Neuronal stem cell (in vitro differentiated cells): ENCODE measurements at regions not wholly inside any gene's neighbourhood (a gene's known extent, or its start where the extent isn't known, plus 50 kb on each side); places are given as distances from the start of the nearest gene placed in this dataset.
A peak's percentile ranks its signal among the peaks of the same experiment; 100 is the strongest.

Experiments
- DNase-seq: peaks from one replicate; pipeline ENCODE4 v3.0.0-alpha.2; 2013; ENCODE audit warnings: low spot score
- H2AFZ ChIP-seq: one replicate; pipeline ENCODE4 v1.6.1; 2013; ENCODE audit warnings: mild to moderate bottlenecking, low read length, inconsistent platforms
- H2AK5ac ChIP-seq: 2 replicates; pipeline ENCODE4 v1.6.1; 2013; ENCODE audit warnings: low read depth, mild to moderate bottlenecking, inconsistent platforms, low read length, moderate library complexity, mixed read lengths
- H2BK120ac ChIP-seq: 2 replicates; pipeline ENCODE4 v1.6.1; 2013; ENCODE audit warnings: low read depth, mild to moderate bottlenecking, inconsistent platforms, low read length, moderate library complexity, mixed read lengths
- H2BK12ac ChIP-seq: one replicate; pipeline ENCODE4 v1.6.1; 2013; ENCODE audit warnings: low read length, inconsistent platforms
- H2BK15ac ChIP-seq: 2 replicates; pipeline ENCODE4 v1.6.1; 2013; ENCODE audit warnings: mild to moderate bottlenecking, low read length, inconsistent platforms, mixed read lengths
- H2BK5ac ChIP-seq: one replicate; pipeline ENCODE4 v1.6.1; 2013; ENCODE audit warnings: inconsistent platforms, mild to moderate bottlenecking, low read length, moderate library complexity
- H3K14ac ChIP-seq: one replicate; pipeline ENCODE4 v1.6.1; 2013; ENCODE audit warnings: low read length, inconsistent platforms
- H3K18ac ChIP-seq: 2 replicates; pipeline ENCODE4 v1.6.1; 2013; ENCODE audit warnings: low read length, inconsistent platforms
- H3K23ac ChIP-seq: 2 replicates; pipeline ENCODE4 v1.6.1; 2013; ENCODE audit warnings: low read depth, mild to moderate bottlenecking, mixed read lengths, low read length, inconsistent platforms; ENCODE audit not compliant: poor library complexity
- H3K27ac ChIP-seq: replicated peaks from 3 replicates; pipeline ENCODE4 v1.5.1; 2013; ENCODE audit warnings: low read length, inconsistent platforms
- H3K27me3 ChIP-seq, 3 experiments: 2 replicates each; pipeline ENCODE4 v1.6.1; 2013; ENCODE audit warnings: low read length in 3 of 3, mild to moderate bottlenecking in 2 of 3, inconsistent platforms in 1 of 3, low read depth in 1 of 3, mixed read lengths in 1 of 3, moderate library complexity in 1 of 3; ENCODE audit not compliant: control insufficient read depth in 3 of 3, insufficient read depth in 3 of 3
- H3K36me3 ChIP-seq, 2 donors: replicated peaks in 1 of 2; 2 replicates each; pipeline ENCODE4 v1.6.1; 2013; ENCODE audit warnings: low read length in 2 of 2; ENCODE audit not compliant: control insufficient read depth in 2 of 2, insufficient read depth in 2 of 2
- H3K4ac ChIP-seq: 2 replicates; pipeline ENCODE4 v1.6.1; 2013; ENCODE audit warnings: inconsistent platforms, mild to moderate bottlenecking, low read length, moderate library complexity
- H3K4me1 ChIP-seq, 2 donors: 1 replicate in 1 of 2; 2 replicates in 1 of 2; pipeline ENCODE4 v1.6.1; 2013; ENCODE audit warnings: low read length in 2 of 2, low read depth in 1 of 2; ENCODE audit not compliant: control insufficient read depth in 2 of 2, insufficient read depth in 1 of 2
- H3K4me2 ChIP-seq: one replicate; pipeline ENCODE4 v1.6.1; 2013; ENCODE audit warnings: mild to moderate bottlenecking, low read length, inconsistent platforms; ENCODE audit not compliant: insufficient read depth, poor library complexity, severe bottlenecking
- H3K4me3 ChIP-seq, 2 donors: 2 replicates each; pipeline ENCODE4 v1.5.1; 2013; ENCODE audit warnings: low read length in 2 of 2, mild to moderate bottlenecking in 2 of 2, inconsistent platforms in 1 of 2, moderate library complexity in 1 of 2
- H3K79me1 ChIP-seq: one replicate; pipeline ENCODE4 v1.6.1; 2013; ENCODE audit warnings: low read depth, mild to moderate bottlenecking, inconsistent platforms, low read length, moderate library complexity
- H3K9ac ChIP-seq: one replicate; pipeline ENCODE4 v1.6.1; 2013; ENCODE audit warnings: mild to moderate bottlenecking, low read depth, low read length, inconsistent platforms; ENCODE audit not compliant: poor library complexity
- H3K9me3 ChIP-seq, 2 donors: replicated peaks in 1 of 2; 2 replicates each; pipeline versions ENCODE3 to v1.6.1; 2013; ENCODE audit warnings: low read length in 2 of 2, mild to moderate bottlenecking in 2 of 2, inconsistent platforms in 1 of 2, low read depth in 1 of 2, mixed read lengths in 1 of 2, moderate library complexity in 1 of 2; ENCODE audit not compliant: control insufficient read depth in 2 of 2, insufficient read depth in 1 of 2
- H4K8ac ChIP-seq: one replicate; pipeline ENCODE4 v1.6.1; 2013; ENCODE audit warnings: low read depth, mild to moderate bottlenecking, inconsistent platforms, low read length, moderate library complexity
- H4K91ac ChIP-seq: one replicate; pipeline ENCODE4 v1.6.1; 2013; ENCODE audit warnings: low read length, low read depth, mild to moderate bottlenecking, inconsistent platforms; ENCODE audit not compliant: poor library complexity
- WGBS, 2 donors: extraction: QIAGEN DNeasy Blood & Tissue Kit; methylation state at CpG; one replicate each; pipeline ENCODE4 v1.1.7; 2013; ENCODE audit warnings: missing lambda C conversion rate in 2 of 2, mixed read lengths in 1 of 2; ENCODE audit not compliant: insufficient read length in 2 of 2, insufficient replicate concordance in 1 of 2; ENCODE audit errors: extremely low coverage in 2 of 2; 5-methylcytosine and 5-hydroxymethylcytosine counted together

GRCh38 chr7:46786221-46786954 lies 795.5 kb downstream of the TNS3 start:
- Histone ChIP-seq H3K9me3 (no peaks in the 10 kb centered on the region), H3K4ac (no peak overlapping the region), H3K27ac (no peak overlapping the region), H3K14ac (no peak overlapping the region), H2BK15ac (no peak overlapping the region), H2BK5ac (no peak overlapping the region), H3K4me2 (no peak overlapping the region), H4K91ac (no peak overlapping the region), H4K8ac (no peak overlapping the region), H3K18ac (no peak overlapping the region), H3K27me3 (no peaks in the 10 kb centered on the region), H2AK5ac (no peak overlapping the region), H3K4me3 (no peak overlapping the region), H2AFZ (peak overlapping the region; percentile 54), H2BK120ac (no peak overlapping the region), H2BK12ac (no peak overlapping the region), H3K23ac (no peak overlapping the region), H3K4me1 (no peaks in the 10 kb centered on the region), H3K79me1 (no peaks in the 10 kb centered on the region), H3K36me3 (no peaks in the 10 kb centered on the region), H3K9ac (no peak overlapping the region)
- no peak for DNase-seq
- no CpG with 5 or more reads among the region's 8 CpGs for WGBS, 2 donors

- no peak overlapping the region for H2AK5ac ChIP-seq
- no peak overlapping the region for H3K14ac ChIP-seq
- no peak overlapping the region for H2BK5ac ChIP-seq
- no peak overlapping the region for H2AFZ ChIP-seq
- no peak overlapping the region for H2BK15ac ChIP-seq
- no peak overlapping the region for H4K8ac ChIP-seq
- no peak overlapping the region for H3K23ac ChIP-seq
- H3K4me3 ChIP-seq = no peak overlapping the region
- H3K4me1 ChIP-seq = no peaks in the 10 kb centered on the region
- H2BK12ac ChIP-seq = no peak overlapping the region
- no peak overlapping the region for H4K91ac ChIP-seq
- no peak overlapping the region for H3K9ac ChIP-seq
- WGBS, 2 donors = no CpG with 5 or more reads among the region's 1 CpG
- no peak overlapping the region for H3K4me2 ChIP-seq
- no peaks in the 10 kb centered on the region for H3K27me3 ChIP-seq
- H3K18ac ChIP-seq = no peak overlapping the region
- H3K9me3 ChIP-seq = no peaks in the 10 kb centered on the region
- H3K79me1 ChIP-seq = no peaks in the 10 kb centered on the region
- no peak overlapping the region for H2BK120ac ChIP-seq
- H3K36me3 ChIP-seq = no peaks in the 10 kb centered on the region
- H3K4ac ChIP-seq = no peak overlapping the region
- H3K27ac ChIP-seq = no peak overlapping the region
- DNase-seq = no peak
Measured at GRCh38 chr7:46784732-46785131, 797.2 kb downstream of the TNS3 start.

- Histone ChIP-seq H2AFZ (no peak overlapping the region), H3K36me3 (no peaks in the 10 kb centered on the region), H2BK12ac (no peak overlapping the region), H3K79me1 (no peaks in the 10 kb centered on the region), H3K9ac (no peak overlapping the region), H2BK5ac (no peak overlapping the region), H2BK15ac (no peak overlapping the region), H2AK5ac (no peak overlapping the region), H3K27me3 (no peaks in the 10 kb centered on the region), H3K4ac (no peak overlapping the region), H4K8ac (no peak overlapping the region), H3K4me2 (no peak overlapping the region), H3K4me1 (no peaks in the 10 kb centered on the region), H3K9me3 (no peaks in the 10 kb centered on the region), H3K4me3 (no peak overlapping the region), H3K23ac (no peak overlapping the region), H2BK120ac (no peak overlapping the region), H3K14ac (no peak overlapping the region), H3K18ac (no peak overlapping the region), H3K27ac (no peak overlapping the region), H4K91ac (no peak overlapping the region)
- DNase-seq = no peak
- no CpG with 5 or more reads among the region's 2 CpGs for WGBS, 2 donors
Measured at GRCh38 chr7:46781901-46782439, 799.9 kb downstream of the TNS3 start.

- WGBS, 2 donors = no CpG with 5 or more reads among the region's 1 CpG
- no peak overlapping the region for H3K9ac ChIP-seq
- H2BK5ac ChIP-seq = no peak overlapping the region
- H2BK120ac ChIP-seq = no peak overlapping the region
- H3K4me3 ChIP-seq = no peak overlapping the region
- no peaks in the 10 kb centered on the region for H3K79me1 ChIP-seq
- H3K27ac ChIP-seq = no peak overlapping the region
- no peaks in the 10 kb centered on the region for H3K4me1 ChIP-seq
- H2AFZ ChIP-seq = no peak overlapping the region
- no peak overlapping the region for H4K91ac ChIP-seq
- H3K9me3 ChIP-seq = no peaks in the 10 kb centered on the region
- H2BK15ac ChIP-seq = no peak overlapping the region
- H3K27me3 ChIP-seq = no peaks in the 10 kb centered on the region
- no peak overlapping the region for H3K4ac ChIP-seq
- H3K36me3 ChIP-seq = no peaks in the 10 kb centered on the region
- no peak for DNase-seq
- H4K8ac ChIP-seq = no peak overlapping the region
- no peak overlapping the region for H2AK5ac ChIP-seq
- H3K4me2 ChIP-seq = no peak overlapping the region
- H3K18ac ChIP-seq = no peak overlapping the region
- no peak overlapping the region for H3K23ac ChIP-seq
- no peak overlapping the region for H2BK12ac ChIP-seq
- H3K14ac ChIP-seq = no peak overlapping the region
Measured at GRCh38 chr7:46776790-46777189, 805.1 kb downstream of the TNS3 start.
